ENCODE measurements at regions not wholly inside any gene's neighbourhood (a gene's known extent, or its start where the extent isn't known, plus 50 kb on each side); places are given as distances from the start of the nearest gene placed in this dataset.
"Not testable (repeated sequence)": the region's sequence is repeated elsewhere in the genome, so short reads cannot be mapped to it uniquely, and the experiment has no call there.

GRCh38 chr1:166627558-166627957 is 211.7 kb upstream of the POGK start:
- TF ChIP-seq, protein P1, sequence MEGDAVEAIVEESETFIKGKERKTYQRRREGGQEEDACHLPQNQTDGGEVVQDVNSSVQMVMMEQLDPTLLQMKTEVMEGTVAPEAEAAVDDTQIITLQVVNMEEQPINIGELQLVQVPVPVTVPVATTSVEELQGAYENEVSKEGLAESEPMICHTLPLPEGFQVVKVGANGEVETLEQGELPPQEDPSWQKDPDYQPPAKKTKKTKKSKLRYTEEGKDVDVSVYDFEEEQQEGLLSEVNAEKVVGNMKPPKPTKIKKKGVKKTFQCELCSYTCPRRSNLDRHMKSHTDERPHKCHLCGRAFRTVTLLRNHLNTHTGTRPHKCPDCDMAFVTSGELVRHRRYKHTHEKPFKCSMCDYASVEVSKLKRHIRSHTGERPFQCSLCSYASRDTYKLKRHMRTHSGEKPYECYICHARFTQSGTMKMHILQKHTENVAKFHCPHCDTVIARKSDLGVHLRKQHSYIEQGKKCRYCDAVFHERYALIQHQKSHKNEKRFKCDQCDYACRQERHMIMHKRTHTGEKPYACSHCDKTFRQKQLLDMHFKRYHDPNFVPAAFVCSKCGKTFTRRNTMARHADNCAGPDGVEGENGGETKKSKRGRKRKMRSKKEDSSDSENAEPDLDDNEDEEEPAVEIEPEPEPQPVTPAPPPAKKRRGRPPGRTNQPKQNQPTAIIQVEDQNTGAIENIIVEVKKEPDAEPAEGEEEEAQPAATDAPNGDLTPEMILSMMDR (IDR thresholded peaks at IDR 0.05; ENCODE audit: low read depth, low read length, missing control alignments), result no peak
- no peak overlapping the region for H3K4me3 ChIP-seq (ENCODE audit: low read depth, low read length)
- DNase-seq (ENCODE audit: low read depth), result no peak

- no peak for DNase-seq (ENCODE audit: low read depth)
- TF ChIP-seq, protein P1 (IDR thresholded peaks at IDR 0.05; ENCODE audit: low read depth, low read length, missing control alignments), result no peak
- H3K4me3 ChIP-seq (ENCODE audit: low read depth, low read length), result no peak overlapping the region
Observed at GRCh38 chr1:166628259-166628658, 211.0 kb upstream of the POGK start.

DNA sequence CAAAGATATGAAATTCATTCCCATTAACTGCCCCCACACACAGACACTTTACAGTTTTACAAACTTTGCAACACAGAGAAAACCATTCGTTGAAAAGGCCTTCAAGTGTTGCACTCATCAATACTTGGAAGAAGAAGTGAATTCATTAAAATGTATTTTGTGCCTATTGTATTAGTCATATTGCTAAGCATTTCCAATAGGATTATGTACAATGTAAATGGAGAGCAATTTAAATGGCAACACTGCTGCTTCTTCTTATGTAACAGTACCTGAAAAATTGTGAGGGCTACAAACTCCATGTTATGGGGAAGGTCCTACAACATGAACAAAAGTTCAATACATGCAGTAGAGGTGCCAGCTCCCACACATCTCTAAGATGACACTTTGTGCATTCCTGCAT is 209.3 kb upstream of the POGK start:
- DNase-seq (ENCODE audit: low read depth), result no peak
- no peak overlapping the region for H3K4me3 ChIP-seq (ENCODE audit: low read depth, low read length)
- TF ChIP-seq, protein P1 (IDR thresholded peaks at IDR 0.05; ENCODE audit: low read depth, low read length, missing control alignments), result no peak

- H3K4me3 ChIP-seq (ENCODE audit: low read depth, low read length), result no peak overlapping the region
- TF ChIP-seq, protein P1 (IDR thresholded peaks at IDR 0.05; ENCODE audit: low read depth, low read length, missing control alignments), result no peak
- no peak for DNase-seq (ENCODE audit: low read depth)
Observed at GRCh38 chr1:166630369-166630768, 208.9 kb upstream of the POGK start.

DNA sequence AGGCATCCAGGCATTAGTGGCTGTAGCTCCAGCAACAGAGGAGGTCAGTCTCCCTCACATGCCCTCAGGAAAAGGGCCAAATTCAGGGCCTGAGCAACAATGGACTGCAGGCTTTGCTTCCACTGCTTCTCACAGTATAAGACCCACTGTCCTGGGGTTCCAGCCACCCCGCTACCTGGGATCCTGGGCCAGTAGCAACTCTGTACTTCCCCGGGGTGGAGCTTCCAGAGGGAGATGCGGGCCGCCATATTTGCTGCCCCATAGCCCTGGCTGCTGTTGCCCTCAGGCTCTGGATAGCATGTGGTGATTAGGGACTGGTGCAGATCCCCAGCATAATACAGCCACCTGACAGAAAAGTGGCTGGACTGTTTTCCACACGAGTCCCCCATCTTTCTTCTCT is 201.1 kb upstream of the POGK start:
- H3K4me3 ChIP-seq (ENCODE audit: low read depth, low read length), result no peak overlapping the region
- TF ChIP-seq, protein P1 (IDR thresholded peaks at IDR 0.05; ENCODE audit: low read depth, low read length, missing control alignments), result no peak
- no peak for DNase-seq (ENCODE audit: low read depth)

DNA sequence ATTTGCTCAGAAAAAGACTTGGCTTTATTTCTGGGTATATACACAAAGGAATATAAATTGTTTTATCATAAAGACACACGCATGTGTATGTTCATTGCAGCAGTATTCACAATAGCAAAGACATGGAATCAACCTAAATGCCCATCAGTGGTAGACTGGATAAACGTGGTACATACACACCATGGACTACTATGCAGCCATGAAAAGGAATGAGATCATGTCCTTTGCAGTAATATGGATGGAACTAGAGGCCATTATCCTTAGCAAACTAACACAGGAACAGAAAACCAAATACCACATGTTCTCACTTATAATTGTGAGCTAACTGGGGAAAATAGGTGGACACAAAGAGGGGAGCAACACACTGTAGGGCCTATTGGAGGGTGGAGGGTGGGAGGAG is 182.0 kb upstream of the POGK start:
- H3K4me3 ChIP-seq (ENCODE audit: low read depth, low read length); DNase-seq (ENCODE audit: low read depth): not testable (repeated sequence)

DNA sequence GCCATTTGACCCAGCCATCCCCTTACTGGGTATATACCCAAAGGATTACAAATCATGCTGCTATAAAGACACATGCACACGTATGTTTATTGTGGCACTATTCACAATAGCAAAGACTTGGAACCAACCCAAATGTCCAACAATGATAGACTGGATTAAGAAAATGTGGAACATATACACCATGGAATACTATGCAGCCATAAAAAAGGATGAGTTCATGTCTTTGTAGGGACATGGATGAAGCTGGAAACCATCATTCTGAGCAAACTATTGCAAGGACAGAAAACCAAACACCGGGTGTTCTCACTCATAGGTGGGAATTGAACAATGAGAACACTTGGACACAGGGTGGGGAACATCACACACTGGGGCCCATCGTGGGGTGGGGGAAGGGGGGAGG is 172.5 kb upstream of the POGK start:
- DNase-seq (ENCODE audit: low read depth); H3K4me3 ChIP-seq (ENCODE audit: low read depth, low read length): not testable (repeated sequence)

DNA sequence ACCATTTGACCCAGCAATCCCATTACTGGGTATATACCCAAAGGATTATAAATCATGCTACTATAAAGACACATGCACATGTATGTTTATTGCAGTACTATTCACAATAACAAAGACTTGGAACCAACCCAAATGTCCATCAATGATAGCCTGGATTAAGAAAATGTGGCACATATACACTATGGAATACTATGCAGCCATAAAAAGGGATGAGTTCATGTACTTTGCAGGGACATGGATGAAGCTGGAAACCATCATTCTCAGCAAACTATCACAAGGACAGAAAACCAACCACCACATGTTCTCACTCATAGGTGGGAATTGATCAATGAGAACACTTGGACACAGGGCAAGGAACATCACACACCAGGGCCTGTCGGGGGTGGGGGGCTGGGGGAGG is 171.7 kb upstream of the POGK start:
- not testable (repeated sequence) for H3K4me3 ChIP-seq (ENCODE audit: low read depth, low read length); DNase-seq (ENCODE audit: low read depth)

DNA sequence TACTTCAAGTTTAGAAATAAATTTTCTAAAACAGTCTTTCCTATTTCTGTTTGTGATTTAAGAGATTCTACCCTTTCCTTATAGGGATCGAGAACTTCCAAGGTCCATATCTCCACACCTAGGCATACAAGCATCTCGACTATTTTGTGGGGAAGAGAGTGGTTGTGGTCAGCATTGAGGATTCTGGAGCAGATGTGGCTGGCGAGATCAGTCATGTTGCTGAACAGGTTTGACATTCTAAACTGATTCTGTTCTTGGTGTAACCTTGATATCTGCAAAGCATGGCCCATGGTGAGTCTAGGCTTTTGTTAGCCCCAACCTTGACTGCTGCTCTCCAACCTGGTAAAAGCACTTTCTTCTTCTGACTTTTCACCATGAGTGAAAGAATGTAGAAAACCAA is 167.6 kb upstream of the POGK start:
- H3K4me3 ChIP-seq (ENCODE audit: low read depth, low read length), result no peak overlapping the region
- no peak for DNase-seq (ENCODE audit: low read depth)
- TF ChIP-seq, protein P1 (IDR thresholded peaks at IDR 0.05; ENCODE audit: low read depth, low read length, missing control alignments), result no peak

Data from GM12864 (cell line).